ENCODE measurements at regions not wholly inside any gene's neighbourhood (a gene's known extent, or its start where the extent isn't known, plus 50 kb on each side); places are given as distances from the start of the nearest gene placed in this dataset.
"Not testable (repeated sequence)": the region's sequence is repeated elsewhere in the genome, so short reads cannot be mapped to it uniquely, and the experiment has no call there.

- TF ChIP-seq CTCF, POLR2A (IDR thresholded peaks at IDR 0.05): not testable (repeated sequence)
These were observed 215.0 kb upstream of the USP24 start for GRCh38 chr1:55430206-55430605.
